ENCODE measurements at regions not wholly inside any gene's neighbourhood (a gene's known extent, or its start where the extent isn't known, plus 50 kb on each side); places are given as distances from the start of the nearest gene placed in this dataset.
"Not testable (repeated sequence)": the region's sequence is repeated elsewhere in the genome, so short reads cannot be mapped to it uniquely, and the experiment has no call there.

DNA sequence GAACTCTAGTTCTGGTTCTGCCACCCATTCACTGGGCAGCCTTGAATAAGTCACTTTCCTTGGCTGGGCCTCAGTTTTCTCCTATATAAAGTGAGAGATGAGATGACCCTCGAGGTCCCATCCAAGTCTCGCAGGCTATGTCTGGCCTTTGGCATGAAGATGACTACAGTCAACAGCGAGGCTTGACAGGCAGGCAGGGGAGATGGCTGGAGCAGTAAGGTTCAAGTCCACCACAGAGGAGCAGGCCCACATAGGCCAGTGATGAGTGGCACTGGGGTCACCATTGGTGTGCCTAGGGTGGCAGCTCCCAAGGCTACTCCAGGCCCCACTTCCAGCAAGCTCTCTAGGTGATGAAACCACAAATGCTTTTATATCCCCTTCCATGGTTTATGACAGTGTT is 161.4 kb downstream of the ZFP36L2 start:
- Histone ChIP-seq H4K20me1 (replicated peaks; ENCODE audit: control insufficient read depth, extremely low read depth, insufficient read depth, low read length) (no peaks in the 10 kb centered on the region), H3K9me1 (replicated peaks; ENCODE audit: control insufficient read depth, extremely low read depth, insufficient read depth, low read length) (no peaks in the 10 kb centered on the region), H2AFZ (ENCODE audit: low read depth, low read length) (no peak overlapping the region), H3K27ac (ENCODE audit: insufficient read depth, low read depth, low read length) (no peak overlapping the region), H3K4me2 (ENCODE audit: insufficient read depth, low read length) (no peak overlapping the region), H3K27me3 (ENCODE audit: control insufficient read depth in 2 of 2, insufficient read depth in 2 of 2, low read length in 2 of 2) (no peaks in the 10 kb centered on the region), H3K4me3 (replicated peaks in 1 of 3; ENCODE audit: insufficient read depth in 1 of 3, low read depth in 1 of 3, low read length in 3 of 3) (no peak overlapping the region), H3K4me1 (ENCODE audit: control insufficient read depth, extremely low read depth, insufficient read depth, low read length) (peaks cover under 1% of the 10 kb centered on the region), H3K79me2 (ENCODE audit: control insufficient read depth, insufficient read depth, low read length) (no peaks in the 10 kb centered on the region), H3K36me3 (ENCODE audit: control insufficient read depth in 2 of 2, extremely low read depth in 1 of 2, insufficient read depth in 2 of 2, low read length in 2 of 2) (no peaks in the 10 kb centered on the region), H3K9me3 (replicated peaks; ENCODE audit: control insufficient read depth, insufficient read depth, low read length) (no peaks in the 10 kb centered on the region), H3K9ac (replicated peaks; ENCODE audit: extremely low read depth, insufficient read depth, low read length) (no peak overlapping the region)
- ChIA-PET POLR2A (no interaction called here), CTCF (no interaction called here)
- no peak for DNase-seq (ENCODE audit: low read depth, low spot score)
- intact Hi-C loops (cut with micrococcal nuclease), result no loop called here
- FAIRE-seq, result no peak
- dilution Hi-C loops (cut with MboI; ENCODE audit: extremely low pct_ligation_motif_present, low sequenced_read_pairs), result no loop called here
- TF ChIP-seq, protein P1, sequence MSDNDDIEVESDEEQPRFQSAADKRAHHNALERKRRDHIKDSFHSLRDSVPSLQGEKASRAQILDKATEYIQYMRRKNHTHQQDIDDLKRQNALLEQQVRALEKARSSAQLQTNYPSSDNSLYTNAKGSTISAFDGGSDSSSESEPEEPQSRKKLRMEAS (IDR thresholded peaks at IDR 0.05; ENCODE audit: insufficient read depth, insufficient read length), result no peak
- TF ChIP-seq GATA2 (IDR thresholded peaks at IDR 0.05; ENCODE audit: insufficient read depth, insufficient read length, low read depth, low read length), result no peak
- no peak for TF ChIP-seq POLR2A (IDR thresholded peaks at IDR 0.05; ENCODE audit: low read depth, low read length)
- no peak for TF ChIP-seq FOS (IDR thresholded peaks at IDR 0.05; ENCODE audit: borderline replicate concordance, insufficient read depth, low read length)
- no TSS peak for BruUV-seq (replicated peaks)

GRCh38 chr2:43063096-43063495 is 163.3 kb downstream of the ZFP36L2 start:
- H3K9me3 ChIP-seq (replicated peaks; ENCODE audit: control insufficient read depth, insufficient read depth, low read length); FAIRE-seq; dilution Hi-C loops (cut with MboI; ENCODE audit: extremely low pct_ligation_motif_present, low sequenced_read_pairs); H3K36me3 ChIP-seq (ENCODE audit: control insufficient read depth in 2 of 2, extremely low read depth in 1 of 2, insufficient read depth in 2 of 2, low read length in 2 of 2); H3K27ac ChIP-seq (ENCODE audit: insufficient read depth, low read depth, low read length); DNase-seq (ENCODE audit: low read depth, low spot score); POLR2A ChIA-PET; H3K27me3 ChIP-seq (ENCODE audit: control insufficient read depth in 2 of 2, insufficient read depth in 2 of 2, low read length in 2 of 2); H4K20me1 ChIP-seq (replicated peaks; ENCODE audit: control insufficient read depth, extremely low read depth, insufficient read depth, low read length); BruUV-seq (replicated peaks); H2AFZ ChIP-seq (ENCODE audit: low read depth, low read length); H3K9ac ChIP-seq (replicated peaks; ENCODE audit: extremely low read depth, insufficient read depth, low read length); H3K4me2 ChIP-seq (ENCODE audit: insufficient read depth, low read length); H3K9me1 ChIP-seq (replicated peaks; ENCODE audit: control insufficient read depth, extremely low read depth, insufficient read depth, low read length); H3K4me3 ChIP-seq (replicated peaks in 1 of 3; ENCODE audit: insufficient read depth in 1 of 3, low read depth in 1 of 3, low read length in 3 of 3); H3K4me1 ChIP-seq (ENCODE audit: control insufficient read depth, extremely low read depth, insufficient read depth, low read length); intact Hi-C loops (cut with micrococcal nuclease); H3K79me2 ChIP-seq (ENCODE audit: control insufficient read depth, insufficient read depth, low read length); CTCF ChIA-PET: not testable (repeated sequence)

All from endothelial cell of umbilical vein (primary cell).